Thyroid gland (tissue), 4 donors: ENCODE measurements at regions not wholly inside any gene's neighbourhood (a gene's known extent, or its start where the extent isn't known, plus 50 kb on each side); places are given as distances from the start of the nearest gene placed in this dataset.

Experiments
- CTCF ChIP-seq, 6 experiments: fragments of 200-600 bp in 3 of 6; fragments of 450-650 bp in 3 of 6; sonication (generic) in 3 of 6; IDR thresholded peaks; one replicate each; pipeline ENCODE4 v1.5.1; 2016 to 2019; ENCODE audit warnings: antibody characterized with exemption in 6 of 6, mild to moderate bottlenecking in 2 of 6, inconsistent platforms in 1 of 6, moderate library complexity in 1 of 6
- POLR2A ChIP-seq, 2 donors: fragments of 450-650 bp; IDR thresholded peaks; one replicate each; pipeline ENCODE4 v1.6.1; 2017; ENCODE audit warnings: antibody characterized with exemption in 2 of 2, mild to moderate bottlenecking in 2 of 2, moderate library complexity in 1 of 2

DNA sequence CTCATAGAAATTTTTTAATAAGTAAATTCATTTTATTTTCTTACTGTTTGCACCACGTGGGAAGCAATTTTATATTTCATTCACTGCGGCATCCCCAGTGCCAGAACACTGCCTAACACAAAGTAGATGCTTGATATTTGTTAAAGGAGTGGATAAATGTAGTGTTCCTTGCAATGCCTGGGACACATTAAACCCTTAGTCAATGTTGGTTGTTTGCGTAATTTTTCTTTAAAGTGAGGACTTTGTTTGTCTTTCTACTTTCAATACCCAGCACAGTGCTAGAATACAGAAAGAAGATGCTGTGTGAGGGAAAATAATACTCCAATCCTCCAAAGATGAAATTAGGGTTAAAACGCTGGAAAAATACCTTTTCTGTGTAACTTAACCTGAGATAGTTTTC, 299.3 kb downstream of the MAP2K6 start:
- TF ChIP-seq CTCF (IDR thresholded peaks at IDR 0.05) (no peak), POLR2A (IDR thresholded peaks at IDR 0.05) (no peak)
